ENCODE measurements at regions not wholly inside any gene's neighbourhood (a gene's known extent, or its start where the extent isn't known, plus 50 kb on each side); places are given as distances from the start of the nearest gene placed in this dataset.
"Not testable (repeated sequence)": the region's sequence is repeated elsewhere in the genome, so short reads cannot be mapped to it uniquely, and the experiment has no call there.

DNA sequence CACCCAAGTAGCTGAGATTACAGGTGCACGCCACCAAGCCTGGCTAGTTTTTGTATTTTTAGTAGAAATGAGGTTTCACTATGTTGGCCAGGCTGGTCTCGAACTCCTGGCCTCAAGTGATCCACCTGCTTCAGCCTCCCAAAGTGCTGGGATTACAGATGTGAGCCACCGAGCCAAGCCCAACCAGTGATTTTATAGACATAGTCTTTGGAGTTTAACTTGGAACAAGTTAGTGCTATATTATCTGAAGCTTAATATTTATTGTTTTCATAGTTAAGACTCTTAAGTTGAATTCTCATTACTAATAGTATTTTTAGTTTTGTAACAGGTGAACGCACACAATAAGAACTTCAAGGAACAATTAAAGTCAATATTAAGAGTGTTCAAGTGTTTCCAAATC, 122.1 kb downstream of the SPAG6 start:
- H3K27ac ChIP-seq; H3K36me3 ChIP-seq; DNase-seq; H3K4me1 ChIP-seq (ENCODE audit: insufficient read depth); intact Hi-C loops (cut with DNase I); H3K27me3 ChIP-seq; H3K4me3 ChIP-seq; H3K9me3 ChIP-seq: not testable (repeated sequence)
- 72 to 81% (median 74%) methylated on average over 4 of the region's 4 CpGs for WGBS, 3 donors

- no peak for TF ChIP-seq POLR2A (IDR thresholded peaks at IDR 0.05)
- TF ChIP-seq EP300 (IDR thresholded peaks at IDR 0.05): no peak
- TF ChIP-seq, protein P1, sequence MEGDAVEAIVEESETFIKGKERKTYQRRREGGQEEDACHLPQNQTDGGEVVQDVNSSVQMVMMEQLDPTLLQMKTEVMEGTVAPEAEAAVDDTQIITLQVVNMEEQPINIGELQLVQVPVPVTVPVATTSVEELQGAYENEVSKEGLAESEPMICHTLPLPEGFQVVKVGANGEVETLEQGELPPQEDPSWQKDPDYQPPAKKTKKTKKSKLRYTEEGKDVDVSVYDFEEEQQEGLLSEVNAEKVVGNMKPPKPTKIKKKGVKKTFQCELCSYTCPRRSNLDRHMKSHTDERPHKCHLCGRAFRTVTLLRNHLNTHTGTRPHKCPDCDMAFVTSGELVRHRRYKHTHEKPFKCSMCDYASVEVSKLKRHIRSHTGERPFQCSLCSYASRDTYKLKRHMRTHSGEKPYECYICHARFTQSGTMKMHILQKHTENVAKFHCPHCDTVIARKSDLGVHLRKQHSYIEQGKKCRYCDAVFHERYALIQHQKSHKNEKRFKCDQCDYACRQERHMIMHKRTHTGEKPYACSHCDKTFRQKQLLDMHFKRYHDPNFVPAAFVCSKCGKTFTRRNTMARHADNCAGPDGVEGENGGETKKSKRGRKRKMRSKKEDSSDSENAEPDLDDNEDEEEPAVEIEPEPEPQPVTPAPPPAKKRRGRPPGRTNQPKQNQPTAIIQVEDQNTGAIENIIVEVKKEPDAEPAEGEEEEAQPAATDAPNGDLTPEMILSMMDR (IDR thresholded peaks at IDR 0.05): no peak
- Histone ChIP-seq H3K4me3 (no peak overlapping the region), H3K4me1 (ENCODE audit: insufficient read depth) (no peaks in the 10 kb centered on the region), H3K27me3 (no peaks in the 10 kb centered on the region), H3K27ac (no peak overlapping the region), H3K9me3 (no peaks in the 10 kb centered on the region), H3K36me3 (no peaks in the 10 kb centered on the region)
- no peak for DNase-seq
- WGBS, 3 donors: 68 to 74% (median 69%) methylated on average over 3 of the region's 3 CpGs
- intact Hi-C loops (cut with DNase I): no loop called here
Observed at GRCh38 chr10:22468570-22469320, 123.4 kb downstream of the SPAG6 start.

DNA sequence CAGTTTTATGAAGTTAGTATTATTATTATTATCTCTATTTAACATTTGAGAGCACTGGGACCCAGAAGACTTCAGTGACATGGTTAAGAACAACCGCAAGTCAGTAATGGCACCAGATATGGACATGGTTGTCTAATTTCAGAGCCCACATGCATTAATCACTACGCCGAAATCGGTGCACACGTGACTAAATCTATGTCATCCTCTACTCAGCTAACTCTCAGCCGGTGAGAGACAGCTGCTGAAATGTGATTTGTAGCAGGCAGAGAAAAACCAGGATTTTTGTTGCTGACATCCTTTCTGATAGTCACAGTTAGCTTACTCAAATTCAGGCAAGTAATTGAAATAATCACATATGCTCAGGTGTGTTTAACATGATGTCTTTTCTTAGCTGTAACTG, 127.7 kb downstream of the SPAG6 start:
- TF ChIP-seq, protein P1 (IDR thresholded peaks at IDR 0.05): no peak
- TF ChIP-seq EP300 (IDR thresholded peaks at IDR 0.05) (no peak), POLR2A (IDR thresholded peaks at IDR 0.05) (no peak)
- Histone ChIP-seq H3K36me3 (no peaks in the 10 kb centered on the region), H3K4me1 (ENCODE audit: insufficient read depth) (peaks cover 1% of the 10 kb centered on the region), H3K4me3 (no peak overlapping the region), H3K27me3 (peaks cover 2% of the 10 kb centered on the region), H3K27ac (no peak overlapping the region), H3K9me3 (no peaks in the 10 kb centered on the region)
- DNase-seq: no peak
- WGBS, 3 donors: 92 to 97% (median 93%) methylated on average over 6 of the region's 6 CpGs
- intact Hi-C loops (cut with DNase I): no loop called here

DNA sequence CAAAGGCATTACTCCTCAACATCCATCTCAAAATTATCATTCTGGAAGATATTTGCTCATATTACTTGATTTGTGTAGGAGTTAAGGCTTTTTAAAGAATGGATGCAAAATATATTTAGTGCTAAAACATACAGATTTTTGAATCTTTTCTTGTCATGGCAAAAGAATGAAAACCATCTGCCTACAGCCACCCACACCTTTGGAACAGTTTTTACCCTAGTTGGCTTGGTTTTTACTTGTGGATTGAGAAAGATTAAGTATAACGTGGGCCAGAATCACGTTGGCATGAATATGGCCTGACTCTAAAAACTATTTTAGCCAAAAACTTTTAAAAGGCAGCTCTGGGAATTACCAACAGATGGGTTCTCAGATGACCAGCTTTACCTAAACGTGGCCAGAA, 128.2 kb downstream of the SPAG6 start:
- WGBS, 3 donors: 70 to 80% (median 71%) methylated on average over 3 of the region's 3 CpGs
- peaks cover 1% of the 10 kb centered on the region for H3K4me1 ChIP-seq (ENCODE audit: insufficient read depth)
- H3K9me3 ChIP-seq: no peaks in the 10 kb centered on the region
- no peak overlapping the region for H3K4me3 ChIP-seq
- peaks cover 2% of the 10 kb centered on the region for H3K27me3 ChIP-seq
- no peaks in the 10 kb centered on the region for H3K36me3 ChIP-seq
- intact Hi-C loops (cut with DNase I): no loop called here
- no peak overlapping the region for H3K27ac ChIP-seq
- no peak for DNase-seq
- no peak for TF ChIP-seq POLR2A (IDR thresholded peaks at IDR 0.05)
- no peak for TF ChIP-seq EP300 (IDR thresholded peaks at IDR 0.05)
- TF ChIP-seq, protein P1 (IDR thresholded peaks at IDR 0.05): no peak

All from ovary (tissue), 7 donors.